ENCODE measurements at regions not wholly inside any gene's neighbourhood (a gene's known extent, or its start where the extent isn't known, plus 50 kb on each side); places are given as distances from the start of the nearest gene placed in this dataset.

DNA sequence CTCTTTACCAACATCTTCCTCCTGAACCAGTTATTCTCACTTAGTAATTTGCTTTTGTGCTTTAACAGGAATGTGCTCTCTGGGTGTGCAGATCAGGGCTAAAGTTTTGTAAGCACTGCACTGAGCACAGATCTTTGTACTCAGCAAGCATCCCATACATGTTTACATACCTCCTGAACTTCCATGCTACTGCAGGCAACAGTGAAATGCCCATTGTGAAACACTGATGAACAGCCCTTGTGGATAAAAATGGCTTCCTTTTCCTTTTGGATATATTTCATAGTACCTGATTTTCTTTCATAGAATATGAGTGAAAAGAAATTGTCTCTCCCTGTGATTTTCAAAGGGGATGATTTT lies 855.9 kb downstream of the MCTP2 start:
- DNase-seq (ENCODE audit: low read depth): peak; percentile 30
- H3K27me3 ChIP-seq (ENCODE audit: control insufficient read depth, insufficient read depth, low read length): no peaks in the 10 kb centered on the region
- no peaks in the 10 kb centered on the region for H3K36me3 ChIP-seq (ENCODE audit: control insufficient read depth, insufficient read depth, low read length)
- no peak overlapping the region for H3K4me3 ChIP-seq (ENCODE audit: low read depth, low read length)
- TF ChIP-seq, protein P1, sequence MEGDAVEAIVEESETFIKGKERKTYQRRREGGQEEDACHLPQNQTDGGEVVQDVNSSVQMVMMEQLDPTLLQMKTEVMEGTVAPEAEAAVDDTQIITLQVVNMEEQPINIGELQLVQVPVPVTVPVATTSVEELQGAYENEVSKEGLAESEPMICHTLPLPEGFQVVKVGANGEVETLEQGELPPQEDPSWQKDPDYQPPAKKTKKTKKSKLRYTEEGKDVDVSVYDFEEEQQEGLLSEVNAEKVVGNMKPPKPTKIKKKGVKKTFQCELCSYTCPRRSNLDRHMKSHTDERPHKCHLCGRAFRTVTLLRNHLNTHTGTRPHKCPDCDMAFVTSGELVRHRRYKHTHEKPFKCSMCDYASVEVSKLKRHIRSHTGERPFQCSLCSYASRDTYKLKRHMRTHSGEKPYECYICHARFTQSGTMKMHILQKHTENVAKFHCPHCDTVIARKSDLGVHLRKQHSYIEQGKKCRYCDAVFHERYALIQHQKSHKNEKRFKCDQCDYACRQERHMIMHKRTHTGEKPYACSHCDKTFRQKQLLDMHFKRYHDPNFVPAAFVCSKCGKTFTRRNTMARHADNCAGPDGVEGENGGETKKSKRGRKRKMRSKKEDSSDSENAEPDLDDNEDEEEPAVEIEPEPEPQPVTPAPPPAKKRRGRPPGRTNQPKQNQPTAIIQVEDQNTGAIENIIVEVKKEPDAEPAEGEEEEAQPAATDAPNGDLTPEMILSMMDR (IDR thresholded peaks at IDR 0.05; ENCODE audit: insufficient read depth, low read length, severe bottlenecking): no peak
- FAIRE-seq: no peak

DNA sequence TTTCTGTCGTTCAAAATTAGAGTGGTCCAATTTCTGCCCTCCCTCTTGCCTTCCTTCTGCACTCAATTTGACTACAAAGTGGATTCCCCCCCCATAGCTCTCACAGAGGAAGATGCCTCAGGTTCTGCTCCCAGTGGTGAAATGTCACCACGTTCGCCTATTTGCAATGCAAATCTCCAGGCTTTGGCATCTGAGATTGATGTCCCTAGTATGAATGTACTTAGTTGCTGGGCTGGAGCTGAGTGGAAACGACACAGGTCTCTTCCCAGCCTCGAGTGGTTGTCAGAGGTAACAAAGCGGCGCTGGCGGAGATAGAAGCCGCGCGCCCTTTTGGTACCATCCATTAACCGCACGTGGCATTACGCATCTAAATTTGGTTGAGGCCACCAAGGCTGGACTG lies 860.1 kb downstream of the MCTP2 start:
- Histone ChIP-seq H3K27me3 (ENCODE audit: control insufficient read depth, insufficient read depth, low read length) (no peaks in the 10 kb centered on the region), H3K36me3 (ENCODE audit: control insufficient read depth, insufficient read depth, low read length) (no peaks in the 10 kb centered on the region), H3K4me3 (ENCODE audit: low read depth, low read length) (no peak overlapping the region)
- DNase-seq (ENCODE audit: low read depth) (no peak), FAIRE-seq (no peak)
- TF ChIP-seq, protein P1 (IDR thresholded peaks at IDR 0.05; ENCODE audit: insufficient read depth, low read length, severe bottlenecking): no peak

DNA sequence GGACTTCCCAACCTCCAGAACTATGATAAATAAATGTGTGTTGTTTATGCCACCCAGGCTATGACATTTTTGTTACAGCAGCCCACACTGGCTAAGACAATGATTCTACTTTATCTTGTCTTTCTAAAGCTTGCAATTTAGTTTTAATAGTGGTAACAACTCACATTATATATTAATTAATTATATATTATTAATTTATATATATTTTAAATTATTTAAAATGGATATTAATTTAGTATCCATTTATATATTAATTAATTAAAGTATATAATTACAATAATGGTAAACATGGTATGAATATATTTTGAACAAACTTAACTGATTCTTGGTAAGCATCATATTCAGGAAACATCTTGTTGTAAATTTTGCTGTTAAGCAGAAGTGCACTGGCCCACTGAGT lies 863.9 kb downstream of the MCTP2 start:
- H3K27me3 ChIP-seq (ENCODE audit: control insufficient read depth, insufficient read depth, low read length): no peaks in the 10 kb centered on the region
- H3K4me3 ChIP-seq (ENCODE audit: low read depth, low read length): no peak overlapping the region
- DNase-seq (ENCODE audit: low read depth): no peak
- TF ChIP-seq, protein P1 (IDR thresholded peaks at IDR 0.05; ENCODE audit: insufficient read depth, low read length, severe bottlenecking): no peak
- no peak for FAIRE-seq
- H3K36me3 ChIP-seq (ENCODE audit: control insufficient read depth, insufficient read depth, low read length): no peaks in the 10 kb centered on the region

DNA sequence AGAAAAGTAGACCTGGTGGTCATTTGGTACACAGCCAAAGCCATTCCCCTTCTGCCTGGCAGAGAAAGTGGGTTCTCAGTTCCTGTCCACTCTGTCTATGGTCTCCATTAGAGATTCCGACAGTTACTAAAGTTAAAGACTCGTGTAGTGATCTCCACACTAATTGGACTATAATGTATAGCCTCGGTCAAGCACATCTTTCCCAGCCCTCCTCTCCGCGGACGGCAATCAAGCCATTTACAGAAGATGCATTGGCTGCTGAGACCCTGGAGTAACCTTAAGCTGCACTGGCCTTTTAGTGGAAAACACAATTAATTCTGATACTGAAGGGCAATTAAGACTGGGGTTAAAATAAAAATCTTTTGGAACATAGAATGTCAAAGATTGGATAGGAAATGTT lies 865.3 kb downstream of the MCTP2 start:
- DNase-seq (ENCODE audit: low read depth) (no peak), FAIRE-seq (no peak)
- TF ChIP-seq, protein P1 (IDR thresholded peaks at IDR 0.05; ENCODE audit: insufficient read depth, low read length, severe bottlenecking): no peak

DNA sequence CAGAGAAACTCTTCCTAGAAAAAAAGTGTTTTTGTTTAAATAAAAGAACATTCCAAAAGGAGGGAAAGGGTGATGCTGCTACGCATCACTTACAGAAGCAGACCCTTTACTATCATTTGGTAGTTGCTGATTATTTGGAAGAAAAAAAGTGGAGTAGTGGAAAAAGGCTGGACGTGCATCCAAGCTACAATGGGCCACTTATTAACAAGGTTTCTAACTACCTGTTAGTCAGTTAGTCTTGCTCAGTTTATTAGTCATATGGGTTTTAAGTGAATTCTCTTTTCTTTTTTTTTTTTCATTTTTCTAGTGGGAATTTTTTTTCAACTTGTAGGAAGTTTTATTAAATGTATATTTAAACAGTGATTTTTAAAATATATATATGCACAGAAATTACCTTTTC lies 866.0 kb downstream of the MCTP2 start:
- H3K27me3 ChIP-seq (ENCODE audit: control insufficient read depth, insufficient read depth, low read length): no peaks in the 10 kb centered on the region
- DNase-seq (ENCODE audit: low read depth) (no peak), FAIRE-seq (no peak)
- H3K36me3 ChIP-seq (ENCODE audit: control insufficient read depth, insufficient read depth, low read length): no peaks in the 10 kb centered on the region
- TF ChIP-seq, protein P1 (IDR thresholded peaks at IDR 0.05; ENCODE audit: insufficient read depth, low read length, severe bottlenecking): no peak
- H3K4me3 ChIP-seq (ENCODE audit: low read depth, low read length): no peak overlapping the region

More for the DNA sequence above, 865.3 kb downstream of the MCTP2 start:
- H3K36me3 ChIP-seq (ENCODE audit: control insufficient read depth, insufficient read depth, low read length): no peaks in the 10 kb centered on the region
- H3K4me3 ChIP-seq (ENCODE audit: low read depth, low read length): no peak overlapping the region
- no peaks in the 10 kb centered on the region for H3K27me3 ChIP-seq (ENCODE audit: control insufficient read depth, insufficient read depth, low read length)

DNA sequence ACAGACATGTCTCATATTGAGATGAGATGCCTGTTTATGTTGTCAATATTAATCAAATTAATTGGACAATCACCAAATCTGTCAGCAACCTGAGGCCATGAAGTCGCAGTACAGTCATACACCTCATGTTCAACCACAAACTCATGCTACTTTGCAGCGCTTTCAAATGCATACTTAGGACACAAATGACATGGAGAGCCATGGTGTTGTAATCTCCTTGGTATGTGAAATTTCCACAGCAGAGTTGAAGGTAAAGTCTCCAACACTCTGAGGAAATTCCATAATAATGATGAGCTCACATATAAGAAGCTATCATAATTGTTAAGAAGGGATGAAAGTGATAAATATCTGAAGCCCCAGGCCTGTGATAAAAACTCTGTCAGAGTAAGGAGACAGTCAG lies 873.9 kb downstream of the MCTP2 start:
- Histone ChIP-seq H3K4me3 (ENCODE audit: low read depth, low read length) (no peak overlapping the region), H3K27me3 (ENCODE audit: control insufficient read depth, insufficient read depth, low read length) (no peaks in the 10 kb centered on the region), H3K36me3 (ENCODE audit: control insufficient read depth, insufficient read depth, low read length) (no peaks in the 10 kb centered on the region)
- no peak for FAIRE-seq
- TF ChIP-seq, protein P1 (IDR thresholded peaks at IDR 0.05; ENCODE audit: insufficient read depth, low read length, severe bottlenecking): no peak
- DNase-seq (ENCODE audit: low read depth): peak; percentile 59
